H9 (cell line): ENCODE measurements at regions not wholly inside any gene's neighbourhood (a gene's known extent, or its start where the extent isn't known, plus 50 kb on each side); places are given as distances from the start of the nearest gene placed in this dataset.

Source experiments
- DNase-seq: peaks from one replicate; pipeline ENCODE4 v3.0.0-alpha.2; 2017
- H2AFZ ChIP-seq: one replicate; pipeline ENCODE4 v1.6.1; 2013; ENCODE audit warnings: mild to moderate bottlenecking, low read length, control low read depth, moderate library complexity
- H2AK5ac ChIP-seq: 2 replicates; pipeline ENCODE4 v1.6.1; 2013; ENCODE audit warnings: low read length, control low read depth, mixed read lengths; ENCODE audit not compliant: insufficient read length
- H2BK120ac ChIP-seq: one replicate; pipeline ENCODE4 v1.6.1; 2013; ENCODE audit warnings: low read depth, mild to moderate bottlenecking, low read length, control low read depth, inconsistent platforms; ENCODE audit not compliant: poor library complexity, severe bottlenecking
- H2BK12ac ChIP-seq: 2 replicates; pipeline ENCODE4 v1.6.1; 2013; ENCODE audit warnings: low read length, control low read depth, mixed read lengths, low read depth; ENCODE audit not compliant: insufficient read length
- H2BK15ac ChIP-seq: 2 replicates; pipeline ENCODE4 v1.6.1; 2013; ENCODE audit warnings: low read depth, low read length, control low read depth
- H2BK20ac ChIP-seq: one replicate; pipeline ENCODE4 v1.6.1; 2013; ENCODE audit warnings: low read depth, mild to moderate bottlenecking, low read length, control low read depth, inconsistent platforms; ENCODE audit not compliant: poor library complexity, severe bottlenecking
- H2BK5ac ChIP-seq: 2 replicates; pipeline ENCODE4 v1.6.1; 2013; ENCODE audit warnings: low read length, control low read depth, mixed read lengths; ENCODE audit not compliant: insufficient read length
- H3K14ac ChIP-seq: 2 replicates; pipeline ENCODE4 v1.6.1; 2013; ENCODE audit warnings: low read length, control low read depth; ENCODE audit not compliant: insufficient read depth
- H3K18ac ChIP-seq: 2 replicates; pipeline ENCODE4 v1.6.1; 2013; ENCODE audit warnings: low read depth, mild to moderate bottlenecking, mixed read lengths, low read length, control low read depth; ENCODE audit not compliant: insufficient read length
- H3K23ac ChIP-seq: 2 replicates; pipeline ENCODE4 v1.6.1; 2013; ENCODE audit warnings: low read length, control low read depth, mixed read lengths, low read depth; ENCODE audit not compliant: insufficient read length
- H3K23me2 ChIP-seq: 2 replicates; pipeline ENCODE4 v1.6.1; 2013; ENCODE audit warnings: low read depth, mild to moderate bottlenecking, mixed read lengths, low read length, control low read depth; ENCODE audit not compliant: insufficient read length, poor library complexity, severe bottlenecking
- H3K27ac ChIP-seq: 2 replicates; pipeline ENCODE4 v1.5.1; 2013; ENCODE audit warnings: low read length, control low read depth, mixed read lengths, low read depth; ENCODE audit not compliant: insufficient read length
- H3K27me3 ChIP-seq: 2 replicates; pipeline ENCODE4 v1.6.1; 2013; ENCODE audit warnings: low read length, control low read depth, inconsistent platforms; ENCODE audit not compliant: insufficient read depth
- H3K4ac ChIP-seq: 2 replicates; pipeline ENCODE4 v1.6.1; 2013; ENCODE audit warnings: low read depth, mild to moderate bottlenecking, control low read depth, inconsistent platforms, low read length, moderate library complexity
- H3K4me1 ChIP-seq: 2 replicates; pipeline ENCODE4 v1.6.1; 2013; ENCODE audit warnings: low read length, control low read depth, inconsistent platforms; ENCODE audit not compliant: insufficient read depth
- H3K4me2 ChIP-seq: 2 replicates; pipeline ENCODE4 v1.6.1; 2013; ENCODE audit warnings: low read length, control low read depth, mixed read lengths; ENCODE audit not compliant: insufficient read length, insufficient read depth
- H3K56ac ChIP-seq: 2 replicates; pipeline ENCODE4 v1.6.1; 2013; ENCODE audit warnings: low read depth, mild to moderate bottlenecking, mixed read lengths, low read length, control low read depth; ENCODE audit not compliant: insufficient read length
- H3K79me1 ChIP-seq: 2 replicates; pipeline ENCODE4 v1.6.1; 2013; ENCODE audit warnings: low read depth, mild to moderate bottlenecking, moderate library complexity, low read length, control low read depth, inconsistent platforms; ENCODE audit not compliant: insufficient read depth, poor library complexity, severe bottlenecking
- H3K79me2 ChIP-seq: 2 replicates; pipeline ENCODE4 v1.6.1; 2013; ENCODE audit warnings: low read length, control low read depth, inconsistent platforms; ENCODE audit not compliant: insufficient read depth
- H3K9ac ChIP-seq: 2 replicates; pipeline ENCODE4 v1.6.1; 2013; ENCODE audit warnings: low read length, control low read depth, mixed read lengths; ENCODE audit not compliant: insufficient read length; ENCODE audit errors: extremely low read depth
- H3K9me3 ChIP-seq: one replicate; pipeline ENCODE4 v1.6.1; 2013; ENCODE audit warnings: low read depth, low read length, inconsistent platforms; ENCODE audit not compliant: control insufficient read depth
- H3T11ph ChIP-seq: one replicate; pipeline ENCODE4 v1.6.1; 2013; ENCODE audit warnings: mild to moderate bottlenecking, low read length, control low read depth, inconsistent platforms
- H4K20me1 ChIP-seq: one replicate; pipeline ENCODE4 v1.6.1; 2013; ENCODE audit not compliant: control insufficient read depth, insufficient read length, insufficient read depth
- H4K5ac ChIP-seq: 2 replicates; pipeline ENCODE4 v1.6.1; 2013; ENCODE audit warnings: low read depth, mild to moderate bottlenecking, mixed read lengths, low read length, control low read depth; ENCODE audit not compliant: insufficient read length
- H4K8ac ChIP-seq: replicated peaks from 2 replicates; pipeline ENCODE4 v1.6.1; 2013; ENCODE audit warnings: low read length, control low read depth, mixed read lengths, low read depth; ENCODE audit not compliant: insufficient read length
- H4K91ac ChIP-seq: 2 replicates; pipeline ENCODE4 v1.6.1; 2013; ENCODE audit warnings: low read depth, mild to moderate bottlenecking, moderate library complexity, mixed read lengths, low read length, control low read depth; ENCODE audit not compliant: insufficient read length
- H3K27ac Mint-ChIP-seq, 3 experiments: 2 replicates in 2 of 3; 3 replicates in 1 of 3; pipeline ENCODE4 v1.8.0; 2020 to 2021; ENCODE audit warnings: mixed read lengths in 3 of 3, mild to moderate bottlenecking in 1 of 3, moderate library complexity in 1 of 3
- H3K27me3 Mint-ChIP-seq: 2 replicates; pipeline ENCODE4 v1.8.0; 2021; ENCODE audit warnings: low read depth, mild to moderate bottlenecking, moderate library complexity, mixed read lengths
- H3K36me3 Mint-ChIP-seq, 3 experiments: 2 replicates in 2 of 3; 3 replicates in 1 of 3; pipeline ENCODE4 v1.8.0; 2020 to 2021; ENCODE audit warnings: low read depth in 3 of 3, mixed read lengths in 3 of 3; ENCODE audit not compliant: insufficient read depth in 1 of 3
- H3K4me1 Mint-ChIP-seq, 2 experiments: 2 replicates each; pipeline ENCODE4 v1.8.0; 2020; ENCODE audit warnings: mixed read lengths in 2 of 2
- H3K4me3 Mint-ChIP-seq, 2 experiments: 2 replicates in 1 of 2; 3 replicates in 1 of 2; pipeline ENCODE4 v1.8.0; 2020 to 2021; ENCODE audit warnings: mild to moderate bottlenecking in 2 of 2, mixed read lengths in 2 of 2, moderate library complexity in 1 of 2
- H3K9me3 Mint-ChIP-seq, 2 experiments: 2 replicates in 1 of 2; 3 replicates in 1 of 2; pipeline ENCODE4 v1.8.0; 2020; ENCODE audit warnings: mild to moderate bottlenecking in 2 of 2, mixed read lengths in 2 of 2, moderate library complexity in 1 of 2
- WGBS: extraction: QIAGEN DNeasy Blood & Tissue Kit; methylation state at CpG from one replicate; pipeline ENCODE4 v1.1.7; 2013; ENCODE audit warnings: missing lambda C conversion rate, low lambda C conversion rate, mixed read lengths; ENCODE audit not compliant: insufficient read length; ENCODE audit errors: extremely low coverage; 5-methylcytosine and 5-hydroxymethylcytosine counted together
- TF ChIP-seq, protein P1 (sequence below): fragments of 200-600 bp; sonication (generic); conservative IDR thresholded peaks from 3 replicates; pipeline ENCODE4 v1.8.0; 2021; ENCODE audit warnings: antibody characterized with exemption, mild to moderate bottlenecking

- Histone ChIP-seq H2AFZ (no peak overlapping the region), H3K4me1 (no peaks in the 10 kb centered on the region), H3K4ac (no peak overlapping the region), H2AK5ac (no peak overlapping the region), H4K20me1 (no peaks in the 10 kb centered on the region), H3K27me3 (no peaks in the 10 kb centered on the region), H2BK5ac (no peak overlapping the region), H2BK12ac (no peak overlapping the region), H3K79me1 (no peaks in the 10 kb centered on the region), H3K9me3 (no peaks in the 10 kb centered on the region), H3K14ac (no peak overlapping the region), H3T11ph (no peak overlapping the region), H4K5ac (no peak overlapping the region), H2BK20ac (no peak overlapping the region), H4K91ac (no peak overlapping the region), H3K79me2 (no peaks in the 10 kb centered on the region), H3K23ac (no peak overlapping the region), H2BK120ac (no peak overlapping the region), H3K27ac (no peak overlapping the region), H3K23me2 (no peaks in the 10 kb centered on the region), H3K56ac (no peak overlapping the region), H3K18ac (no peak overlapping the region), H3K4me2 (no peak overlapping the region), H4K8ac (no peak overlapping the region), H2BK15ac (no peak overlapping the region), H3K9ac (no peak overlapping the region)
- Mint-ChIP-seq H3K27me3 (peaks cover 31% of the 10 kb centered on the region), H3K27ac (no peak overlapping the region), H3K4me3 (no peak overlapping the region), H3K4me1 (peaks cover 2 to 4% of the 10 kb centered on the region in 2 experiments; a peak in 2 of 4 replicates), H3K36me3 (no peaks in the 10 kb centered on the region; a peak in 1 of 7 replicates), H3K9me3 (peaks cover 3 to 9% of the 10 kb centered on the region in 2 experiments; a peak in 4 of 5 replicates)
- DNase-seq, result peak; percentile 60
- WGBS, result no CpG with 5 or more reads among the region's 5 CpGs
- TF ChIP-seq, protein P1, sequence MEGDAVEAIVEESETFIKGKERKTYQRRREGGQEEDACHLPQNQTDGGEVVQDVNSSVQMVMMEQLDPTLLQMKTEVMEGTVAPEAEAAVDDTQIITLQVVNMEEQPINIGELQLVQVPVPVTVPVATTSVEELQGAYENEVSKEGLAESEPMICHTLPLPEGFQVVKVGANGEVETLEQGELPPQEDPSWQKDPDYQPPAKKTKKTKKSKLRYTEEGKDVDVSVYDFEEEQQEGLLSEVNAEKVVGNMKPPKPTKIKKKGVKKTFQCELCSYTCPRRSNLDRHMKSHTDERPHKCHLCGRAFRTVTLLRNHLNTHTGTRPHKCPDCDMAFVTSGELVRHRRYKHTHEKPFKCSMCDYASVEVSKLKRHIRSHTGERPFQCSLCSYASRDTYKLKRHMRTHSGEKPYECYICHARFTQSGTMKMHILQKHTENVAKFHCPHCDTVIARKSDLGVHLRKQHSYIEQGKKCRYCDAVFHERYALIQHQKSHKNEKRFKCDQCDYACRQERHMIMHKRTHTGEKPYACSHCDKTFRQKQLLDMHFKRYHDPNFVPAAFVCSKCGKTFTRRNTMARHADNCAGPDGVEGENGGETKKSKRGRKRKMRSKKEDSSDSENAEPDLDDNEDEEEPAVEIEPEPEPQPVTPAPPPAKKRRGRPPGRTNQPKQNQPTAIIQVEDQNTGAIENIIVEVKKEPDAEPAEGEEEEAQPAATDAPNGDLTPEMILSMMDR, result peak; percentile 70
These were observed 57.9 kb upstream of the VSTM2B start for GRCh38 chr19:29467824-29468401.
